HG03558 (cell line): ENCODE measurements at regions not wholly inside any gene's neighbourhood (a gene's known extent, or its start where the extent isn't known, plus 50 kb on each side); places are given as distances from the start of the nearest gene placed in this dataset.
"Not testable (repeated sequence)": the region's sequence is repeated elsewhere in the genome, so short reads cannot be mapped to it uniquely, and the experiment has no call there.

Experiments
- ATAC-seq: cut with Tn5 transposase; IDR thresholded peaks from one replicate; pipeline ENCODE4 v1.9.1; 2021; ENCODE audit warnings: moderate number of reproducible peaks; ENCODE audit not compliant: unreplicated experiment; ENCODE audit errors: extremely low read depth

DNA sequence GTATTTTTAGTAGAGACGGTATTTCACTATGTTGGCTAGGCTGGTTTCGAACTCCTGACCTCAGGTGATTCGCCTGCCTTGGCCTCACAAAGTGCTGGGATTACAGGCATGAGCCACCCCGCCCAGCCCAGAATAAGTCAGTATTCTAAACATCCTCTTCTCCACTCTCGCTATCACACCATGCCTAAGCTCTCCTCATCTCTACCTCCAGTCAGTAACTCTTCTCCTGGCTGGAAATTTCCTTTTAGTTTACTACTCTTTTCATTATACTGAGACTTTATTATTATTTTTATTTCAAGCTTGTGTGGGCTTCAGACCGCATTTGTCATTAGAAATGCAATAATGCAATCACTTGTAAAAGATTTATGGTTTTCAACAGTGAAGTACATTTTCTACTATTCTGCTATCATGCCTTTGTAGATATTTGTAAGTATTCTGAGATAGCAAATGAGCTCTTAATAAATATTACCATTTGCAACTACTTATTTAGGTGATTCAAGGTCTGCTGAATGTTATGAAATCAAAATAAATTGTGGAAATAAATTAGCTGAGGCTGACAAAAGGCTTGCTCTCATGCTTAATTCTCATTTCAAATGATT lies 617.3 kb upstream of the GOT2 start:
- no peak for ATAC-seq

DNA sequence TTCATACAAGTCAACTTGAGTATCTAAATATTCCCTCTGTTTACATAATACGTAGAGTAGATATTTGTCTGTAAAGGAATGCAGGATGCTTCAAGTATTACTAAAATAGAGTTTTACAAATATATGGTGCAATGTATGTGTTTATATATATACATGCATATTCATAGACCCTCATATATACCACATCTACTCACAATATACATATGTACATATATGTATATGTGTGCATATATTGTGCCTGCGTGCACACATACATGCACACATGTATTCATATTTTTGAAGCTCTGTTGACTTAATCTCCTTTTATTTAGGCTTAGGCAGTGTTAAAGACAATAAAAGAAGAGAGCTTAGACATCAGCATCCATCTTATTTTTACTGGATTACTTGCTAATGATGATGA lies 616.6 kb upstream of the GOT2 start:
- ATAC-seq, result no peak

DNA sequence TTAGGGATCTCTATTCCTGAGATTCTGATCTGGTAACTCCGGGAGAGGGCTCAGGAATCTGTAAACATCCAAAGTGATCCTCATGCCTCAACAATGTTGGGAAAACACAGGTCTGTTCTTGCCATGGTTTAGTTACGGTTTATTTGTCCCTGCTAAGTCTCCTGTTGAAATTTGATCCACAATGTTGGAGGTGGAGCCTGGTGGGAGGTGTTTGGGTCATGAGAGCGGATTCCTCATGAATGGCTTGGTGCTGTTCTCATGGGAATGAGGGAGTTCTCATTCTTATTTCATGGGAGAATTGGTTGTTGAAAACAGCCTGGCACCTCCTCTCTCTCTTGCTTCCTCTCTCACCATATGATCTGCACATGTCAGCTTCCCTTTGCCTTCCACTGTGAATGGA lies 608.6 kb upstream of the GOT2 start:
- ATAC-seq, result no peak

DNA sequence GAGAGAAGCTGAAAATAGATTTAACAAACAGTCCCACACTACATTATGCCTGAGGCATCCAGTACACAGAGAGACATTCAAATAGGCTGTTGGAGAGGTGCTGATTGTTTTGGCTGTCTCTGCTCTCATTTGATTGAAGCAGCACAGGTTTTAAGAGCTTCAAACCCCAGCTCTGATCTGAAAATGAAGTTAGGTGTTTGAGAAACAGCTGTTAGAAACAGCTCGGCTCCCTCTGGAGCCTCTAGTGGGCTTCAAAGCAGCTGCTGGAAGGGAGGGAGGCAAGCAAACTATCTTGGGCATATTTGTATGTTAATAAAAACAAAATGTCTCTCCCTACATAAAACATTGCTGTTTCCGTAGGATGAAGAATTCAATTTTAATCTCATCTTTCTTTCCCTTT lies 607.3 kb upstream of the GOT2 start:
- ATAC-seq, result no peak

DNA sequence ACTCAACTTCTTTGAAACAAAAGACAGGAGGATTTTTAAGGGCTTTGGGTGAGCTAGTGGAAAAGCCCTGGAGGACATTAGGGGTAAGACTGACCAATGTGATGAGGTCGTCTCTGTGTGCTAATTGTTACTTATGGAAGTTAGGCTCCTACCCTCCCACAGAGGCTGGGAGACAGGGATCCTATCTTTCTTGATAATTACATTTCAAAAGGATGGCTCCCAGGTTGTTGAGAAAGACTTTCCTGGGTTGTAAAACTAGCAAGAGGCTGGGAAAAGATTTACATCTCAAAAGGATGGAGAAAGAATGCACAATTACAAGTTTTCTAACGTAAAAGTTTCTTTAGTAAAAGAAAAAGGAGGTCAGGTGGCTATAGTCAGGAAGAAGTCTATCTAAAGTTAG lies 605.8 kb upstream of the GOT2 start:
- ATAC-seq, result no peak

DNA sequence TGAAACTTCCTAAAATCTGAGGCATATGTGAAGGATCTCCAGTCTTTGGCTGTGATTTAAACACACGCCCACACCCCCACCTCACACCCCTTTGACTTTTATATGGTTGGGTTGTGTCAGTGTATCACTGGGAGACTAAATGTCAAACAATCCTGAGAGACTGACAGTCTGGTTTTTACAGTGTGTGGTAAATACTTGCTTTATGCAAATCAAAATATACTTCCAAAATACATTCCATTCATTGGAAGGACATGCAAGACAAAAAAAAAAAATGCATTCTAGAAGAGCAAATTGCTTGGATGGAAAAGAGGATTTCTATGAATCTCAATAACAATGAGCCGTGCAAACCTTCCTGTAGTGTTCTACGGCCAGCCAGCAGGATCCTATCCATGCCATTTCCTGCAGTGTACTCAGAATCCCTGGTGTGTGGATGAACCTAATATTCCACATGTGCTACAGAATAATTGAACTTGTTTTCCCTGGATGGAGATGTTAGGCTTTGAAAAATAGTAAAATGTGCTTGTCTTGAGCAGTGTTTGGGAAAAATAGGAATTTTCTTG lies 602.1 kb upstream of the GOT2 start:
- no peak for ATAC-seq

DNA sequence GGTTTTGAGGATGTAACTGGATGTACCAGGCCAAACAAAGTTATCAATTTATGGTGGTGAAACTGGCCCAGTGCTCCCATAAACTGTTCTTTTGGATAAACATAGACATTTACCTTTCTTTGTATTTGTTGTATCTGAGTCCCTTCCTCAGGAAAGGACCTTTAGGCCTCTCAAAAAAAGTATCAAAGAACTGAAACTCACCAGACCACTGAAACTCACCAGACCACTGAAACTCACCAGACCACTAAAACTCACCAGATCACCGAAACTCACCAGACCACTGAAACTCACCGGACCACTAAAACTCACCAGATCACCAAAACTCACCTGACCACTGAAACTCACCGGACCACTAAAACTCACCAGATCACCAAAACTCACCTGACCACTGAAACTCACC lies 597.6 kb upstream of the GOT2 start:
- ATAC-seq, result not testable (repeated sequence)

DNA sequence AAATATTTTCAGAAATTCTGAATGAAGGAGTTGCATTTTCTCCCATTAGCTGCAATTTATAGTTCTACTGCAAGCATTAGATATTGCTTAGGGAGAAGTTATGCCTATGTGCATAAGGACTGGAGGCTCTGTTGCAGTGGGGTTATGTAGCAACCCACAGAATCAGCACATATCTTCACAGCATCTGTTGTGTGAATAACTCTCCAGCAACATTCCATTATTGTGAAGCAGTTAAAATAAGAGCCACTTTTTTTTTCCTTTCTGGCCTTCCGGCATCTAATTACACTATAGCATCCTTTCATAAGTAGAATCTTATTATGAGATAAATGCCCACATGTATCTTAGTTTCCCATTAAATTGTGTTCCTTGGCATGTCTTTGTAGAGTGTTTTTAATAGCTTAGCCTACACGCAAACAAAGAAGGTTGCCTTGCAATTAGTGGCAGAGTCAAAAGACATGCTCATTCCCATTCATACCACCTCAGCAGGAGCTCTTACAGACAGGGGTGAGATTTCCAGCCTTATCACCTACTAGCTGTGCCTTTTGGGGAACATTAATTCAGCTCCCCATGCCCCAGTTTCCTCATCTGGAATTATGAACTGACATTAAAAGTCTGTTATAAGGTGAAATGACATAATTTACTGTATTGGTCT lies 596.0 kb upstream of the GOT2 start:
- no peak for ATAC-seq

DNA sequence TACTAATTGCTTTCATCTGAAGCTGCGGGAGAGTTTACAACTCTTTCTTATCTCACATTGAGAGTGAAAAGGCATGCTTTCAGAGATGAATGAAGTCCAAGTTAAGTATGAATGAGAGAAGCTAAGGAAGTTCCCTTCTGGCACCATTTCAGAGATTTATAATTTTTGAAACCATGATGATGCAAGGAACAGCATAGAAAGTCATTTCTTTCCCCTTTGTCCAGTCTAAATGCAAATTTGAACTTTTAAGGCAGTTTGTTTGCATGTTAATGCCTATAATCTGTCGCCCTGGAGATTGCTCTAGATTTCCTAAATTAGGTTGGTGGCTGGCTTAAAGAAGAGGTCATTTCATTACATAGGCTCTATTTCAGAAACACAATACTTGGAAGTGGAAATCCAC lies 594.8 kb upstream of the GOT2 start:
- no peak for ATAC-seq

DNA sequence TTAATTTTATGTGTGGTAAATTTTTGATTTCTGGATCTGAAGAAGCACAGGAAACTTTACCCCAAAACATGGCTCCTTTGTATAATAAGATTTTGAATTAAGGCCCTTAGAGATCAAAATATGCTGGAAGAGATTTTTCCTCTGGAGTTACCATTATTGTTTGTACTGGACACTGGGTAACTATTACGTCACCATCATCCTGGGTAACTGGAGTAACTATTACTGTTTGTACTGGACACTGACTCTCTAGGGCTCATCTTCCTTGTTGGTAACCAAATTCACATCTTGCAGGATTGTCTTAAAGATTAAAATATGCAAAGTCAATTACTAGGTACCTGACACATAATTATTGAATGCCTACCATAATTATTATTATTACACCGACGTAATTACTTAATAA lies 593.8 kb upstream of the GOT2 start:
- ATAC-seq, result no peak

DNA sequence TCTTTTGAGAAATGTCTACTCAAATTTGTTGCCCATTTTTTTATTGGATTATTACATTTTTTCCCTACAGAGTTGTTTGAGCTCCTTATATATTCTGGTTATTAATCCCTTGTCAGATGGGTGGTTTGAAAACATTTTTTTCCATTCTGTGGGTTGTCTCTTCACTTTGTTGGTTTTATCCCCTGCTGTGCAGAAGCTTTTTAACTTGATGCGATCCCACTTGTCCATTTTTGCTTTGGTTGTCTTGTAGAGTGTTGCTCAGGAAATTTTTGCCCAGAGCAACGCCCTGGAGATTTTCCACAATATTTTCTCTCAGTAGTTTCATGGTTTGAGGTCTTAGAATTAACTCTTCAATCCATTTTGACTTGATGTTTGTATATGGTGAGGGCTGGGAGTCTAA lies 592.8 kb upstream of the GOT2 start:
- ATAC-seq, result no peak

DNA sequence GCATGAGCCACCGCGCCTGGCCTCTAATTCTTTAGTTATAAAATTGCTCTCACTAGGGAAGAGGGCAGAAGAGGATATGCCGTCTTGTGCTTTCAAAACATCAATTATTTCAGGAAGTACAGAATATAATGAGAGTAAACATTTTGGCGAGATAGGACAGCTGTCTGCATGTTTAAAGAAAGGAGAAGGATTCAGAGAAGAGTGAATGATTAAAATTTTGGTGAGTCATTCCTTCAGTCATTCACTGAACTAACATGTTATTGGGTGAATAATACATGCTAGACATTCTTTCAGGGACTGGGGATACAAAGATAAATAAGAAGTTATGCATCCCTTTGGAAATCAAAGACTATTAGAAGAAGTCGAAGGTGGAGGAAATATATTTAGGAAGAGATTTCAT lies 590.3 kb upstream of the GOT2 start:
- no peak for ATAC-seq

DNA sequence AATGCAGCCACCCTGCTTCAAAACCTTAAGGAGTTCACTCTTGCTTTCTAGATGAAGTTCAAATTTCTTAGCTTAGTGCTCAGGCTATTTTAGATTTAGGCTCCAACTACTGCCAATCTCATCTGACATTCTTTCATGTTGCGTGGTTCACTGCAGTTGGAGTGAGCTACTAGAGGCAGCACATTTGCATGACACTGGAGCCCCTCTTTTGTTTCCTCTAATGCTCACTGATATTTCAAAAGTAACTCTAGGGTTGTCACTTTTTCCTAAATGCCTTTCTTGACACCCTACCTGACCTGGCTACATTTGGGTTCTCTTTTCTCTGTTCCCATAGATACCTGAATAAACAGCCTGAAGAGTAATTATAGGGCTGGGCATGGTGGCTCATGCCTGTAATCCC lies 586.5 kb upstream of the GOT2 start:
- no peak for ATAC-seq

DNA sequence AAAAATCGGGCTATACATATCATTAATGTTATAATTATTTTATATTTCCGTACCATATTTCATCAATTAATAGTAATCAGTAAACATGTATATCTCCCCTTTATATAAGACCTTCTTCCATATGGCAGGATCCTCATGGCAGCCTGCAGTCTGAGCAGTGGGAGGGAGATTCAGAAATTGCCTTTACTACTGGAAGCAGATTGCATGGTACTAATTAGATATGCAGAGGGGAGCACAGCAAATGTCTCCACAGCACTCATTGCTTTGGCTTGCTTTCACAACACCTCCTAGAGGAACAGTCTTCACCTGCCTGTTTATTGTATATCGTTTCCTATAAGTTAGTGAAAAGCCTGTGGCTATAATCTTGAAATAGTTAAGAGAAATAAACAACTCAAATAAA lies 585.8 kb upstream of the GOT2 start:
- ATAC-seq, result no peak

DNA sequence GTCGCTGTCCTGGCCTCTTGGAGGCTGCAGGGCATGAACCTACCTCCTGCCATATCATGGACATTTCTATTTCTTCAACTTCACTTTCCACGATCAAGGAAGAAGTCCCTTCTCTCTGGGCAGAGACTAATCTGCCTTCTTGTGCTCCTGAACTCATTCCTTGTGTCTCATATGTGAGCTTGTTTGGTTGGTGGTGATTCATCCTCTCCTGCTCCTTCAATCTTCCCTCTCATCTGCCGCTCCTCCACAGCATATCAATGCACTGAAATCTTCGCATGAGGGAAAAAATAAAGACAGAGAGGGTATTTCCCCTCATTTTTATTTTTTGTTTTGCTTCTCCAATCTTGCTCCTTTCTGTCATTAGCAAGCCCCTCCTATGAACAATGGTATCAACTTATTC lies 571.7 kb upstream of the GOT2 start:
- no peak for ATAC-seq

DNA sequence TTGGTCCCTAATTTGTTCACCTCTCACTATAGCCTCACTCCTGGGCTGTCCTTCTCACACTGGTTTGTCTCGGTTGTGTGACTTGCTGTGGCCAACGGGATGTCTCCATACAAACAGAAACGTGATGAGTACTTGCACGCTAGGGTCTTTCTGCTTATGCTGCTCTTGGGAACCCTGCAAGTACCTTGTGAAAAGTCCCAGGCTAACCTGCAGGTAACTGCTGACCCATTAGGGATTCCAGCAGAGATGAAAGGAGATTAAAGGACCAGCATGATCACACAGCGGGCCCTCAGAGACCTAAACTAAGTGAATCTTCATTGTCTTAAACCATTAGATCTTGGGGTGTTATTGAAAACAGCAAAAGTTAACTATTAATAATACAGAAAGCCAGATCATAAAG lies 562.8 kb upstream of the GOT2 start:
- ATAC-seq, result no peak

DNA sequence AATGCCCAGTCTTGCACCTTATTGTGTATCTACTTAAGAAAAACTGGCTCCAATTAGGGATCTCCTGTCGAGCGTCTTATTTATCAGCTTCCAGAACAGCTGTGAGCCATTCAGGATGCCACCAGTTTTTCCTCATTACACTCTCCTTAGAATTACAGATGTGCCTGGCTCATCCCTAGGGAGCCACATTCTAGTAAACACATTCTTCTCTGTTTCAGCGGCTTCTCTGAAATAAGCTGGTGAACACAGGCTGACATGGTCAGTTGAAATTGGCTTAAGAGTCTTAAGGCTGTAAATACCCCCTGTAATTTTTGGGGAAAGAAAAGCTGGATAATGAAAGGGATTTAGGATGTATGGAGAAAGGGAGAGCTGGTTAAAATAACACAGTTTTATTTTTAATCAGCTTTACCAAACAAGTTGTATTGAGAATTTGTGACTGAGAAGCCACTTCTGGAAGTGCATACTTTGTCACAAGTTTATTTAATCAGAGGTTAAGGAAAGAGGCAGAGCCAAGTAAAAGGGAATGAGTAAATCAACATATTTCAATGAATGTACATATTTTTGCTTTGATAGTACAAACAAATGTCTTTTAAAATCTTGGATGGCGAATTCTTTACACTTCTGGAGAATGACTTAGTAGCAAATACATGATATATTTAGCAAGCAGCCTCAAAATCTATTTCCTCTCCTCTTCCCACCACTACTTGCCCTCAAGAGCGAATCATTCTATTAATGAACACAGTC lies 562.0 kb upstream of the GOT2 start:
- no peak for ATAC-seq

DNA sequence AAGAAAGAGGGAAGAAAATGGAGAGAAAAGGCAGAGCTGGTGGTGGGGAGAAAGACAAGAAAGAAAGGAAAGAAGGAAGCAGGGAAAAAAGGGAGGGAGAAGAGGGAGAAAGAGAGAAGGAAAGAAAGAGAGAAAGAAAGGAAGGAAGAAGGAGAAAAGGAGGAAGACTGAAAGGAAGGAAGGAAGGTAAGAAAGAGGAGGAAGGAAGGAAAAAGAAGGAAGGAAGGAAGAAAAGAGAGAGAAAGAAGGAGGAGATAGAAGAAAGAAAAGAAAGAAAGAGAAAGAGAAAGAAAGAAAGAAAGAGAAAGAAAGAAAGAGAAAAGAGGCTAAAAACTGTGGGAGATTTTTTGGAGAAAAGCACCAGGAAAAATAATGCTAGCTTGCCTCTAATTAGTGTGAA lies 561.4 kb upstream of the GOT2 start:
- ATAC-seq, result no peak

DNA sequence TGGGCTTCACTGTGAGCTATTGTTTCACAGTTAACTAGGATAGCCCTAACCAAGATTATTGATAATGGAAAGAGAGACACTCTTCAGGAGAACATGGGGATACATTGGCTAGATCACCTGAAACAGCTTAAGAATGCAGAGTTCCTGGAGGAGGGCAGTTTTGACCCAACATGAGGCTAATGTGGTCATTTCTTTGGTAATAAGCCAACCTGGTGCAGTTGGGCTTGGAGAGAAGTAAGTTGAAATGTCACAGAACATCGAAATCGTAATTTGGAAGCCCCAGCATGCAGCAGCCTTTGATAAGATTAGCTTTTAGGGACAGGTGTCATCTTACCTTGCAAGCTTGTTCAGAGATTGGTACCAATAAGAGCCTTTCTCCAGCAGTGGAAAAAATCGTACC lies 556.6 kb upstream of the GOT2 start:
- ATAC-seq, result no peak

DNA sequence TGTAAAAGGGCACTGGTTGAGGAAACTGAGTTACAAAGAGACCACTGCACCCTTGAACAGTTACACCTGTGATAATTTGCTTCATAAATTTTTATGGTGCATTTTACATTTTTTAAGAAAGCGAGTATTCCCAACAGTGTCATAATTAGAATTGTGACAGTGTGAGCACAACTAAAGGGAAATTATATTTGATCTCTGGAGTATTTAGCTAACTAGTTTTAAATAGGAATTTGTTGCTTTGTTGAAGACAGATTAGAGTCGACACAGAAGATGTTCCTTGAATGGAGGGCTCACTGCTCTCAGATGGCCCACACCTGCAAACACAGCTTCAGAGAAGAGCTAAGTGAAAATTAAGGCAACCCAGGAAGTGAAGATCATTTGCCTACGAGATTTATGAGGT lies 555.0 kb upstream of the GOT2 start:
- no peak for ATAC-seq

DNA sequence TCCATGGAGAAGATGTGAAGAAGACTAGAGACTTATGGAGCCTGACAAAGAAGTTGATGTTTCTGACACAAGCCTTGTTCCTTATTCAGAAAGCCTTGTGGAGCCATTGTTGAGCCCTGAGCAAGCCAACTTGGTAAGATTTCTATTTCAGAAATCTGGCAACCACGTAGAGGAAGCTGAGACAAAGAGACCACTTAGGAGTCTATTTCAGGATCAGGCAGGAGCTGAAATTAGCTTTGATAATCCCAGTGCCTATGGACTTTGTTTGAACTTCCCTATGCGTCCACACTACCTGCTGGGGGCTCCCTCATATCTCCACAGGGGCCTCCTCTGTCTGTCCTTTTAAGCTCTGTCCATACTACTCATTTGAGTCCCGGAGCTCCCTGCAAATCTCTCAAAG lies 540.0 kb upstream of the GOT2 start:
- ATAC-seq, result no peak

DNA sequence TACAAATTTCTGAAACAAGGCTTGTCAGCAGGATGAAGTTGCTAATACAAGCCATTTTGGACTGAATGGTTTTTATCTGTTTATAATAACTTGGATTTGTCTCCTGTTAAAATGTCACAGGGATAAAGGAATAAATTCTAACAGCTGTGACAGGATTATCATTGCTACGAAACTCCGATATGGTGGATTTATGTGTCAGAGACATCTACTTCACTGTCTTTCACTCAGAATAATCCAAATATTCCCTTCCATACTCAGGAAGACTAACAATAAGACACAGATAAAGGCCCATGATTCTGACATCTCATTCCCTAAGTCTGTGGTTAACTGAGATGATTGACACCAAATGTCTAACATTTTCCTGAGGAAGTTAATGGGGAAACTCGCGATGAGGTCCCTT lies 529.8 kb upstream of the GOT2 start:
- ATAC-seq, result no peak
